Body of pancreas (tissue), 4 donors: ENCODE measurements at regions not wholly inside any gene's neighbourhood (a gene's known extent, or its start where the extent isn't known, plus 50 kb on each side); places are given as distances from the start of the nearest gene placed in this dataset.

Source experiments
- ATAC-seq: fragments of 150-250 bp; one replicate; pipeline ENCODE4 v1.9.1; 2016
- DNase-seq, 4 donors: peaks; one replicate each; pipeline ENCODE4 v3.0.0-alpha.2; 2019
- H3K27ac ChIP-seq, 4 donors: fragments of 200-600 bp; sonication (generic); 1 replicate in 3 of 4; 2 replicates in 1 of 4; pipeline versions ENCODE4 v1.5.1 to v1.6.1; 2016 to 2019; ENCODE audit warnings: mild to moderate bottlenecking in 1 of 4, mixed read lengths in 1 of 4, moderate library complexity in 1 of 4
- H3K27me3 ChIP-seq, 2 donors: fragments of 200-600 bp; sonication (generic); one replicate each; pipeline ENCODE4 v1.6.0; 2016; ENCODE audit warnings: mild to moderate bottlenecking in 1 of 2
- H3K36me3 ChIP-seq, 2 donors: fragments of 200-600 bp; sonication (generic); replicated peaks in 1 of 2; 2 replicates each; pipeline ENCODE4 v1.5.1; 2016; ENCODE audit warnings: low read depth in 2 of 2; ENCODE audit not compliant: insufficient read depth in 1 of 2
- H3K4me1 ChIP-seq: fragments of 200-600 bp; sonication (generic); one replicate; pipeline ENCODE4 v1.6.0; 2016
- H3K4me3 ChIP-seq, 2 donors: fragments of 200-600 bp; sonication (generic); 1 replicate in 1 of 2; 2 replicates in 1 of 2; pipeline ENCODE4 v1.5.1; 2016 to 2019
- H3K9me3 ChIP-seq, 3 donors: fragments of 200-600 bp; sonication (generic); 1 replicate in 2 of 3; 2 replicates in 1 of 3; pipeline ENCODE4 v1.5.1; 2016
- POLR2A ChIP-seq, 3 donors: fragments of 450-650 bp; IDR thresholded peaks; one replicate each; pipeline ENCODE4 v1.6.1; 2016; ENCODE audit warnings: antibody characterized with exemption in 3 of 3, mild to moderate bottlenecking in 2 of 3
- WGBS, 2 donors: methylation state at CpG; one replicate each; pipeline ENCODE4 v1.1.5; 2017; 5-methylcytosine and 5-hydroxymethylcytosine counted together
- intact Hi-C: fragments of 100-400 bp; cut with DNase I; formaldehyde crosslinking; loops from one replicate; pipeline ENCODE4 v1.15.1; 2023
- TF ChIP-seq, protein P1 (sequence below), 7 experiments: fragments of 450-650 bp in 4 of 7; fragments of 200-600 bp in 3 of 7; sonication (generic) in 3 of 7; IDR thresholded peaks; one replicate each; pipeline ENCODE4 v1.5.1; 2016 to 2019; ENCODE audit warnings: antibody characterized with exemption in 7 of 7

GRCh38 chr3:117619805-117620204 is 910.2 kb downstream of the TUSC7 start:
- H3K36me3 ChIP-seq: no peaks in the 10 kb centered on the region
- no peaks in the 10 kb centered on the region for H3K4me1 ChIP-seq
- H3K9me3 ChIP-seq: no peaks in the 10 kb centered on the region
- intact Hi-C loops: no loop called here
- no peaks in the 10 kb centered on the region for H3K27me3 ChIP-seq
- no peak overlapping the region for H3K4me3 ChIP-seq
- 36 to 39% methylated on average over 1 of the region's 1 CpG for WGBS, 2 donors
- no peak for ATAC-seq
- no peak for DNase-seq
- no peak for TF ChIP-seq POLR2A (IDR thresholded peaks at IDR 0.05)
- TF ChIP-seq, protein P1, sequence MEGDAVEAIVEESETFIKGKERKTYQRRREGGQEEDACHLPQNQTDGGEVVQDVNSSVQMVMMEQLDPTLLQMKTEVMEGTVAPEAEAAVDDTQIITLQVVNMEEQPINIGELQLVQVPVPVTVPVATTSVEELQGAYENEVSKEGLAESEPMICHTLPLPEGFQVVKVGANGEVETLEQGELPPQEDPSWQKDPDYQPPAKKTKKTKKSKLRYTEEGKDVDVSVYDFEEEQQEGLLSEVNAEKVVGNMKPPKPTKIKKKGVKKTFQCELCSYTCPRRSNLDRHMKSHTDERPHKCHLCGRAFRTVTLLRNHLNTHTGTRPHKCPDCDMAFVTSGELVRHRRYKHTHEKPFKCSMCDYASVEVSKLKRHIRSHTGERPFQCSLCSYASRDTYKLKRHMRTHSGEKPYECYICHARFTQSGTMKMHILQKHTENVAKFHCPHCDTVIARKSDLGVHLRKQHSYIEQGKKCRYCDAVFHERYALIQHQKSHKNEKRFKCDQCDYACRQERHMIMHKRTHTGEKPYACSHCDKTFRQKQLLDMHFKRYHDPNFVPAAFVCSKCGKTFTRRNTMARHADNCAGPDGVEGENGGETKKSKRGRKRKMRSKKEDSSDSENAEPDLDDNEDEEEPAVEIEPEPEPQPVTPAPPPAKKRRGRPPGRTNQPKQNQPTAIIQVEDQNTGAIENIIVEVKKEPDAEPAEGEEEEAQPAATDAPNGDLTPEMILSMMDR (IDR thresholded peaks at IDR 0.05): no peak
- no peak overlapping the region for H3K27ac ChIP-seq

DNA sequence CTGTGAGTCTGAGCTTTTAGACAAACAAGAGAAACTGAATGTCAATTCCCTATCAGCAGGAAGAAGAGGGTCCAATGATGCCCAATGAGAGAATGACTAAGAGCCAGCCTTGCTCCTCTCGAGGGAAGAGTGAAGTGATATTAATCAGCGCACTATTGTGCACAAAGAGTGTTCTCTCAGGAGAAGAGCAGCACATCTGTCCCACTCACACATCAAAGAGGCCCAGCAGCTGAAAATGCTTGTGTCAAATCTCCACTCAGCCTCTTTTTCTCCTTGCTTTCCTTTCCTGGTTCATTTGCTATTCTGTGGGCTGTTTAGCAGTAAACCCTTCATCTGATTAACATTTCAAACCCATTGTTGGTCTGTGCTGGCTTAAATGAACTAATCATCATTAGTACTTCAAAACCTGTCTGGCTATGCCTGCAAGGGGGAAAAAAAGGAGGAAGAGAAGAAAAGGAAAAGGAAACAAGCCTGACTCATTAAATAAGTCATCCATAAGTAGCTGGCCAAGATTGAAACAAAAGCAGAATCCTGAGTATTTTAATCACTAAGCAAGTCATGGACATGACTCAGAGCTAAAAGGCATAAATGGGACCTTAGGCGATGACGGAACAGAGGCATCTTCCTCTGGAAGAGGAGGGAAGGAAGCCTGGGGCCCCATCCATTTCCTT is 912.7 kb downstream of the TUSC7 start:
- TF ChIP-seq POLR2A (IDR thresholded peaks at IDR 0.05): no peak
- TF ChIP-seq, protein P1 (IDR thresholded peaks at IDR 0.05): no peak
- no peak overlapping the region for H3K27ac ChIP-seq
- 75 to 80% methylated on average over 4 of the region's 4 CpGs for WGBS, 2 donors
- no peaks in the 10 kb centered on the region for H3K36me3 ChIP-seq
- ATAC-seq (no peak), DNase-seq (no peak)
- H3K9me3 ChIP-seq: no peaks in the 10 kb centered on the region
- intact Hi-C loops: no loop called here
- no peaks in the 10 kb centered on the region for H3K27me3 ChIP-seq
- H3K4me1 ChIP-seq: no peaks in the 10 kb centered on the region
- no peak overlapping the region for H3K4me3 ChIP-seq

DNA sequence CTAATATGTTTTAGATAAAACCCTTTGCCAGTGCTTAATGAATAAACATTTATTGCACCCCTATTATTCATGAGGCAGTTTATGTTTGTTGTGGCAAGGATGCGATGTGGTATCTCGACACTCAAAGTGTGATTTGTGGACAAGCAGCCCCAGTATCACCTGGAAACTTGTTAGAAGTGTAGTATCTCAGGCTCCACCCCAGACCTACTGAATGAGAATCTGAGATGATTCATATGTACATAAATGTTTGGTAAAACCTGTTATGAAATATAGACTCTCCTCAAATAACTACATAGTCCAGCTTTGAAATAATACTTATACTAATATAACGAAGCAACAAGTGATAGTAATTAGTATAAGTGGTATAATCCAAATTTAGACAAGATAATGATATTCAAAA is 914.8 kb downstream of the TUSC7 start:
- Histone ChIP-seq H3K27ac (no peak overlapping the region), H3K4me3 (no peak overlapping the region), H3K36me3 (no peaks in the 10 kb centered on the region), H3K4me1 (no peaks in the 10 kb centered on the region), H3K9me3 (no peaks in the 10 kb centered on the region), H3K27me3 (no peaks in the 10 kb centered on the region)
- WGBS, 2 donors: 63 to 79% methylated on average over 3 of the region's 3 CpGs
- TF ChIP-seq, protein P1 (IDR thresholded peaks at IDR 0.05): no peak
- TF ChIP-seq POLR2A (IDR thresholded peaks at IDR 0.05): no peak
- no peak for ATAC-seq
- DNase-seq: no peak
- intact Hi-C loops: no loop called here

DNA sequence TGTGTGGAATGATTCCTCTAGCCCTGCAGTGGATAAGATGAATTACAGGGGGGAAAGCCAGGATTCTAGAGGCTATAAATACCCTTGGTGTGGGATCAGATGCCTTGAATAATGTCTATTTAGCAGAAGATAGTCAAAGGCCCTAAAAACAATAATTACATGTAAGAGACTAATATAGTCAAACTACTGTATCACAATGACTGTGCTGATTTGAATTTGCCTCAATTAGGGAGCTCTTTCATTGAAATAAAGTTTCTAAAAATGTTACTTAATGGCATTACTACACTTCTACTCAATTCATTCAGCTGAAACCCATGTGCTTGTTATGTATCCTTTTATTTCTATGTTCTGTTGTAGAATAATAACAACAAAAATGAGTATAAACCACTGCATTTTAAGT is 915.6 kb downstream of the TUSC7 start:
- ATAC-seq (no peak), DNase-seq (no peak)
- TF ChIP-seq POLR2A (IDR thresholded peaks at IDR 0.05): no peak
- TF ChIP-seq, protein P1 (IDR thresholded peaks at IDR 0.05): no peak

DNA sequence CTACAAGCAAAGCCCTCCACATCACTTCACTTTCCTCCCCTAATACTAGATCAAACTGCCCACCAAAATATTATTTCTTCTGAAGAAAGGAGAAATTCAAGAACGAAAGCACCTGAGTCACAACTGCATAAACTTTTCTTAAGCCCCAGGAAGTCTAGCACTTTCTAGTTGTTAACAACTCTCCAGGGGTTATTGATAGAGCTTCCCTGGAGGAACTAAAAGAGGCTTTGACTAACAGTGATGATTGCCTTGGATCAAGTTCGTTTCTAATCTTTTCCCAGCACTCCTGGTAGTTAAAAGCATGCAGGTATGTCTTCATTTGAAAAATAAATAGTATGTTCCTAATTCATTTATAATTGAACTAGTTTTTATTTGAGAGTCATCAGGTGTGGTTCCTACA is 917.0 kb downstream of the TUSC7 start:
- Histone ChIP-seq H3K27me3 (no peaks in the 10 kb centered on the region), H3K36me3 (no peaks in the 10 kb centered on the region), H3K9me3 (no peaks in the 10 kb centered on the region), H3K4me1 (no peaks in the 10 kb centered on the region), H3K27ac (no peak overlapping the region), H3K4me3 (no peak overlapping the region)
- ATAC-seq: no peak
- 40 to 45% methylated on average over 2 of the region's 2 CpGs for WGBS, 2 donors
- no peak for DNase-seq
- intact Hi-C loops: no loop called here
- TF ChIP-seq, protein P1 (IDR thresholded peaks at IDR 0.05): no peak
- no peak for TF ChIP-seq POLR2A (IDR thresholded peaks at IDR 0.05)

More for the DNA sequence above, 915.6 kb downstream of the TUSC7 start:
- intact Hi-C loops: no loop called here
- Histone ChIP-seq H3K9me3 (no peaks in the 10 kb centered on the region), H3K27ac (no peak overlapping the region), H3K36me3 (no peaks in the 10 kb centered on the region), H3K4me3 (no peak overlapping the region), H3K4me1 (no peaks in the 10 kb centered on the region), H3K27me3 (no peaks in the 10 kb centered on the region)
